EH (cell line): ENCODE measurements at regions not wholly inside any gene's neighbourhood (a gene's known extent, or its start where the extent isn't known, plus 50 kb on each side); places are given as distances from the start of the nearest gene placed in this dataset.
A peak's percentile ranks its signal among the peaks of the same experiment; 100 is the strongest.

Experiments
- DNase-seq: peaks from one replicate; pipeline ENCODE4 v3.0.0-alpha.2; 2015; ENCODE audit warnings: low read depth

DNA sequence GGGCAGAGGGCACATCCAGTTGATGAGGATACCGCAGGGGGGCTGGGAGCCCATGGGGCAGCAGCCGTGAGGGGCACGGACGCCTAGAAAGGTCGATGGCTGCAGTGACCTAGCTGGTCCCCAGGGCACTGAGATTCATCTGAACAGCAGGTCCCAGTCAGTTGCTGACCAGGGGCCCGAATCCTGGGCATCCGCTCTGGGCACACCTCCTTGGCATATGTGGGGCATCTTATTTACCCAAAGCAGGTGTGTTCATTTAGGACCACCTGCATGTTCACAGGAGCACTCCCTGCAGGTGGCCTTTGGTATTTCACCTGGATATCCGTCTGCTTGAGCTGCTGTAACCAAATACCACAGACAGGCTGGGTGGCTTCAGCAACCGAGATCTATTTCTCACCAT, 72.0 kb upstream of the ODC1 start:
- no peak for DNase-seq

- DNase-seq = no peak
Measured at GRCh38 chr2:10519394-10519740, 71.2 kb upstream of the ODC1 start.

- no peak for DNase-seq
Measured at GRCh38 chr2:10518470-10519393, 70.6 kb upstream of the ODC1 start.

DNA sequence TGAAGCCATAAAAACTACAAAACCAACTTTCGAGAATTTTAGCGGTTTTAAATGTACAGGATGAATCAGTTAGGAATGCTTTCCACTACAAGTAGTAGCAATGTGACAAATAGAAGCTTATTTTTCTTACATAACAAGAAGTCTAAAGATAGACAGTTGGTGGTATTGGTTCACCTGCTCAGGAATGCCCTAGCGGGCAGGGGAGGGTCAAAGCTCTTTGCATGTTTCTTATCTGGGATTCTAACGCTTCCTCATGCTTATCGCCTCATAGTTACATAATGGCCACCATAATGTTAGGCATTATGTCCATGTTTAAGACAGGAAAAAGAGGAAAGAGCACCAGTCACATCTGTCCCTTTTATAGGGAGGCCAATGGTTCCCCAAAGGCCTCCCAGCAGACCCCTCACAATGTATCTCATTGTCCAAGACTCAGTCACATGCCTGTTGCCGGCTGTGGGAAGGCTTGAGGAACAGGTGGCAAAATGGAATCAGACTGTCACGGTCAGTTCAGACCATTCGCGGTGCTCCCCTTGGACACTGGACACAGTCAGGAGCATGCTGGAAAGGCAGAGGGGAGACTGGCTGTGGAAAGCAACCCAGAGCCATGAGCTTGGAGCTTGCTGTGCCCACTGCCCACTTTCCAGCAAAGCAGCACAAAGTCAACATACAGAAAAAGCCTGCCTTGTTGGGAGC, 69.4 kb upstream of the ODC1 start:
- DNase-seq = no peak

GRCh38 chr2:10515887-10516286, 67.8 kb upstream of the ODC1 start:
- no peak for DNase-seq

GRCh38 chr2:10514743-10515142, 66.6 kb upstream of the ODC1 start:
- peak; percentile 96 for DNase-seq

DNA sequence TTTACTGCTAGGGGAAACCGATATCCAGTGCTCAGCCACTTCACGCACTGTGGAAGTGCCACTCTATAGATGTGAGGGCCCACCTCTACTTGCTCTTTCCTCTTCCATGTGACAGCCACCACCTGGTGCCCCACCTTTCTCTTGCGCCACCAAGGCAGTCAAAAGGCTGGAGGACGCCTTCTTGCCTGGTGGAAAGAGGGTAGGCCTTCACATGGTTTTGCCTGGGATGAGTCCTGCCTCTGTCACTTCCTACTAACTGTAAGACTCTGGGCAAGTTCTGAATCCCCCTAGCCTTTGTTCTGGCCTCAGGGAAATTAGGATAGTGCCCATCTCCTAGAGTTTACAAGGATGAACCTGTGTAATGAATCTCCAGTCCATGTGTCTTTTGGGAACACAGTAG, 66.1 kb upstream of the ODC1 start:
- no peak for DNase-seq

DNA sequence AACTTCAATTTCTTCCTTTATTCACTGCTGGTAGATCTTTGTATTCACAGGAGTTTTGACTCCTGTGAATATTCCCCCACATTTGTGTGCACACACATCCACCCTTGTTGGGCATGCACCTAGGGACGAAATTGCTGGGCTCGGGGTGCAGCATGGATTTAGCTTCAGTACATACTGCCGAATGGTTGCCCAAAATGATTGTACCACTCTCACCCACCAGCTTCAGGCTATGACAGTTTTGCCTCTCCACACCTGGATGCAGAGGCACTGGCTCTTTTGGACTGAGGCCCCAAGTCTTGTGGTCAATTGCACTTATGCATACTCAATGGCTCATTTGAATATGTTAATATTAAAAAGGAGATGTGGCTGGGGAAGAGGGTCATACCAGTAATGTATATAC, 65.1 kb upstream of the ODC1 start:
- no peak for DNase-seq

DNA sequence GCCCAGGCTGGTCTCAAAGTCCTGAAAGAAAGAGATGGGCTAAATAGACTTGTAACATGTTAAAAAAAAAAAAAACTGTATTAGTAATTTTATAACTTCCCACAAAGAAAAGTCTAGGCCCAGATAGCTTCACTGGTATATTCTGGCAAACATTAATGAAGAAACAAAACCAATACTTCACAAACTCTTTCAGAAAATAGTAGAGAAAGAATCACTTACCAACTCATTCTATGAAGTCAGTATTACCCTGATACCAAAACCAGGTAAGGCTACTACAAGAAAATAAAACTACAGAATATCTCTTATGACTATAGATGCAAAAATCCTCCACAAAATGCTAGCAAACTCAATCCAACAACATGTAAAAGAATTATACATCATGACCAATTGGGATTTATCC, 59.9 kb upstream of the ODC1 start:
- no peak for DNase-seq

DNA sequence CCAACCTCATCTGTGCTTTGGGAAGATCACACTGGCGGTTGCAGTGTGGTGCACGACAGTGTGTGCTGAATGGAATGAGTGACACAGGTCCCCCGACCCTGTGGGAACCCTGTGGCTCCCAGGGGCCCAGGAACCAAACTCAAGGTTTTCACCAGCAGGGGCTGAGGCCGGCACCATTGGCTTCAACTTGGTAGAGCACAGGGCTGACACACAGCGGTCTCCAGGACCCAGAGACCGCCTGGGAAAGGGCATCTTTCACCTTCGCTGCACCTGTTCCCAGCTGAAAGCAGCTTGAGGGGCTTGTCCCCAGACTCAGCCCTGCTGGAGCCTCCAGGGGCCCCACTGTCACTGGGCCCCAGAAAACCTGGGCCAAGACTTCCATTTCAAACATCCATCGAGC, 59.0 kb upstream of the ODC1 start:
- DNase-seq = no peak

- DNase-seq = no peak
Measured at GRCh38 chr2:10504994-10505820, 57.1 kb upstream of the ODC1 start.

DNA sequence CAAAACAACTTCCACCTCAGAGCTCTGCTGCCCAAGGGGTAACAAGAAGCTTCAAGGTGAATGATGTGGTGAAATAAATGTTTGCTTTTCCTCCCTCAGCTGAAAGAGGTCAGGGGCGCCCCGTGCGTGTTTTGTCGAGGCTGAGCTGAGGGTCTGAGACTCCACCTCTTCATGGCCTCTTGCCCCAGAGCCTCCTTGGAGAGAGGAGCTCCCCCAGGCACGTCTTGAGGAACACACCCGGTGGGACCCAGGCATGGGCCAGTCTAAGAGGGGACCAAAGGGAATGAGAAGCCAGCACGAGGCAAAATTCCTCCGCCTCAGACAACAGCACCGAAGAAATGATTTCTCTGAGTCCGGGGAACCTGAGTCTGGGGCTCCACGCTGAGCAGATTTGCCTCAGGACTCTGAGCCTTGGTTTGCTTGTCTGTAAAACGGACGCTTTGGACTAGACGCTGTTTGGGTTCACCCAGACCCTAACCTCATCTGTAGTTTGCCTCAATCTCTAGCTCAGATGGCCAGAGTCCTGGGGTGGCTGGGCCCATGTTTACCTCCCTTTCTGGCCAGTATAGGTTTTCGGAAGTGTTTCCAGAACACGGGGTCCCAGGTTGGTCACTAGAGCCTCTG, 56.4 kb upstream of the ODC1 start:
- DNase-seq = no peak

GRCh38 chr2:10502803-10503107, 54.6 kb upstream of the ODC1 start:
- no peak for DNase-seq

DNA sequence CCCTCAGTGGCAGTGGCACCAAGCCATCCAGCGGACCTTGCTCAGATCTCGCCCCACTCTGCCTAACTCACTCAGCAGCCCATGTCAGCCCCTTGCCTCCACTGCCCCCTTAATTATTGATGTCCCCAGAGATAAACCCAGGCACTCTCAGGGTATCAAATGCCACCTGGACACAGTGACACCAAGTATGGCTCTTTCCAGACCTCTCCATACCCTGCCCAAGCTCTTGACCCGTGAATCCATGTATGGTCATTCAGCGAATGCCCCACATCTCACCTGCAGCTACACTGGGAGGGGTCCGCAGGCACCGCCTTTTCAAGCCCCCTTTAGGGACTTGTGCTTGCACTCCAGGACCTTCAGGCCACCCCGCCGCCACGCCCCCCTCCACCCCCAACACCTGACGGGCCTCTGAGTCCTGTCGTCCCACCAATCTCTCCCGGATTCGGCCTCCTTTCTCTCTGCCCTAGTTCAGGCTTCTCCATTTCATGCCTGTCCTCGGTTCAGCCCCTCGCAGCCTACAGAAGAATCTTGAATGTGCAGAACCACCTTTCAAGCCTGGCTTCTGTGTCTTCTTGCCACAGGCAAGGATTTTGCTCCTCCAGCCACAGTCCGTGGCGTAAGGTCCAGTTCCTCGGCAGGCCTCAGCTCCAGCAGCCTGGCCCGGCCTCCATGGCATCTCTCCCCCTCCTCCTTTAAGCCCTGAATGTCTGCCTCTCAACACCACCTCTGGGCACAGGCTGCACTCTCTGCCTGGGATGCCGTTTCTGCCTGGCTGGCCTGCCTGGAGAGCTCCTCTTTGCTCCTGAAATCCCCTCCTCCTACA, 54.1 kb upstream of the ODC1 start:
- no peak for DNase-seq

DNA sequence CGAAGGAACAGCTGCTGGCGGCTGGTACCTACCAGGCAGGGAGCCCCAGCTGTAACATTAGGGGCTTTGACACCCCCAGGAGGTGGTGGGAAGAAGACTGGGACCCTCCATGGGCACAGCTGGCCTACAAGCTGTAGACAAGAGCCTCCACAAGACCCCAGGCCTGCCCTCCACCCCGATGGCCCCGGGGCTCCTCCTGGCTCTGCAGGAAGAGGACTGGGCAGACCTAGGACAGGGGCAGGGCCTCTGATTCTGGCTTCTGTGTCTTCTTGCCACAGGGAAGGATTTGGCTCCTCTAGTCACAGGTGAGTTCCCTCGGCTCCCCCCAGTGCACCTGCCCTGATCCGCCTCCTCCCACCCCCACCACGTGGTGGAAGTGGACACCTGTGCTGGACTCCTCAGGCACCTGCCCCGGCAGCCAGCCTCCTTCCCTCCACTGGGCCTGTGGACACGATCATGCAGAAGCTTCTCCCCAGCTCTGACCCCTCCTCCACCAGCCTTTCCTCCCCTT, 53.4 kb upstream of the ODC1 start:
- no peak for DNase-seq

DNA sequence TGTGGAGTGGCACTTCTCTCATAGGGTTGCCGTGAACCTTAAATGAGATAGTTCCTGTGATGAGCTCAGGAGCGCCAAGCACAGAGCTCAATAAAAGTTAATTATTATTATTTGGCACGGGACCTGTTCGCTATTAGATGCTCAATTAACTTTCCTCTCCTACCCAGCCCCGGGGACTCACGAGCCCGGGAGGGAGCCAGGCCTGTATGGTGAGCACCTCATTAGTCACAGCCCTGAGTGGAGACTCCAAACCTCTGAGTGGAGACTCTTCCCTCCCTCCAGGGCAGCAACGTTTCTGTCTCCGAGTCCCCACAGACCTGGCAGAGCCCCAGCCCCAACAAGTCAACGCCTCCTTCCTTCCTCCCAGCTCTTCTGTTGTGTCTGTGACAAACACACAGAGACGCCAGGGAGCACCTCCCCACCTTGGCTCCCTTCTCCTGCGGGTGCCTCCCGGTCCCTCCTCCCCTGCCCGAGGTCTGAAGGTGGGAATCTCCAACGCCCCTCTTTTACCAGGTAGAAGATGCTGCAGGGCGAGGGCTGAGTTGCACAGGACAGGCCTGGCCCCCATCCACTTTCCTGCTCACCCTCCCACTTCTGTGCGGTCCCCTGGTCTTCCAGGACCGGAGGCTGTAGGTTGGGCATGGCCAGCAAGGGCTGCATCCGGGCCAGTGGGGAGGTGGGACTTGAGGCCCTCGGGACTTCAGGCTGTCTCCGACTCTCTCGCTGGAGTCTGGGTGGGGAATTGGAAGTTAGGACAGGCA, 52.7 kb upstream of the ODC1 start:
- DNase-seq = peak; percentile 62

- no peak for DNase-seq
Measured at GRCh38 chr2:10499911-10500521, 51.9 kb upstream of the ODC1 start.

GRCh38 chr2:10499275-10499907, 51.3 kb upstream of the ODC1 start:
- no peak for DNase-seq

DNA sequence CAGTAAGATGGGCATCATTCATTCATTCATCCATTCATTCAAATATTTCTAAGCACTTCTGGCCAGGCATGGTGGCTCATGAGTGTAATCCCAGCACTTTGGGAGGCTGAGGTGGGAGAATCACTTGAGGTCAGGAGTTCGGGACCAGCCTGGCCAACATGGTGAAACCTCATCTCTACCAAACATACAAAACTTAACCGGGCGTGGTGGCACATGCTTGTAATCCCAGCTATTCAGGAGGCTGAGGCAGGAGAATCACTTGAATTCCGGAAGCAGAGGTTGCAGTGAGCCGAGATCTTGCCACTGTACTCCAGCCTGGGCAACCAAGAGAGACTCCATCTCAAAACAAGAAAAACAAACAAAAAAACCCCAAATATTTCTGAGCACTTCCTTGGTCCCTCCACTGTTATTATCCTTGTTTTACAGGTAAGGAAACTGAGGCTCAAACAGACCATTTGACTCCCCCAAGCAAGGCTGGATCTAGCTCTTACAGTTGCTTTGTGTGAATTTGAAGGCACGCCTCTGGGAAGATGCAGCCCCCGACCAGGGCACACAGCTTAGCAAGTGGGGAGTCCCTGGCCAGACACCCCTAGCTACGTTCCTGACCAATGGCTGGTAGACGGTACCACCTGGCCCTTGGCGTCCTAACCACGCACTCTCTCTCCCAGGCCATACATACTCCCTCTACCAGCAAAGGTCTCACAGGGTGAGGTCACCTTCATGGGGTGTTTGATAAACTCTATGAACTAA, 50.6 kb upstream of the ODC1 start:
- DNase-seq = no peak
